HG02884 (cell line): ENCODE measurements at regions not wholly inside any gene's neighbourhood (a gene's known extent, or its start where the extent isn't known, plus 50 kb on each side); places are given as distances from the start of the nearest gene placed in this dataset.
"Not testable (repeated sequence)": the region's sequence is repeated elsewhere in the genome, so short reads cannot be mapped to it uniquely, and the experiment has no call there.

Experiments used
- ATAC-seq: cut with Tn5 transposase; IDR thresholded peaks from one replicate; pipeline ENCODE4 v1.9.1; 2021; ENCODE audit warnings: mild to moderate bottlenecking, moderate library complexity; ENCODE audit not compliant: unreplicated experiment

- no peak for ATAC-seq
Observed at GRCh38 chr4:103422467-103423219, 224.5 kb upstream of the CENPE start.

GRCh38 chr4:103415801-103416200 is 217.7 kb upstream of the CENPE start:
- ATAC-seq: no peak

GRCh38 chr4:103412646-103413045 is 214.5 kb upstream of the CENPE start:
- ATAC-seq: not testable (repeated sequence)

GRCh38 chr4:103410386-103410785 is 212.2 kb upstream of the CENPE start:
- ATAC-seq: no peak

- ATAC-seq: peak; percentile 51
Observed at GRCh38 chr4:103405415-103405814, 207.3 kb upstream of the CENPE start.

GRCh38 chr4:103403619-103404018 is 205.5 kb upstream of the CENPE start:
- no peak for ATAC-seq

- ATAC-seq: no peak
Observed at GRCh38 chr4:103402198-103402597, 204.1 kb upstream of the CENPE start.

GRCh38 chr4:103400405-103400804 is 202.3 kb upstream of the CENPE start:
- peak; percentile 73 for ATAC-seq

GRCh38 chr4:103397541-103397940 is 199.4 kb upstream of the CENPE start:
- no peak for ATAC-seq

GRCh38 chr4:103387508-103388011 is 189.4 kb upstream of the CENPE start:
- ATAC-seq: not testable (repeated sequence)

- ATAC-seq: not testable (repeated sequence)
Observed at GRCh38 chr4:103385565-103385964, 187.4 kb upstream of the CENPE start.

- ATAC-seq: no peak
Observed at GRCh38 chr4:103375278-103375677, 177.1 kb upstream of the CENPE start.

GRCh38 chr4:103374758-103375157 is 176.6 kb upstream of the CENPE start:
- ATAC-seq: no peak

- no peak for ATAC-seq
Observed at GRCh38 chr4:103374306-103374705, 176.2 kb upstream of the CENPE start.

- ATAC-seq: no peak
Observed at GRCh38 chr4:103372002-103372558, 173.9 kb upstream of the CENPE start.

GRCh38 chr4:103370336-103370735 is 172.2 kb upstream of the CENPE start:
- ATAC-seq: no peak

GRCh38 chr4:103365285-103365684 is 167.1 kb upstream of the CENPE start:
- no peak for ATAC-seq

GRCh38 chr4:103364083-103364482 is 165.9 kb upstream of the CENPE start:
- ATAC-seq: no peak

GRCh38 chr4:103361926-103362325 is 163.8 kb upstream of the CENPE start:
- no peak for ATAC-seq

GRCh38 chr4:103359900-103360299 is 161.8 kb upstream of the CENPE start:
- no peak for ATAC-seq

GRCh38 chr4:103354006-103354405 is 155.9 kb upstream of the CENPE start:
- no peak for ATAC-seq

GRCh38 chr4:103329642-103330041 is 131.5 kb upstream of the CENPE start:
- ATAC-seq: no peak
